GM12891 (cell line): ENCODE measurements at regions not wholly inside any gene's neighbourhood (a gene's known extent, or its start where the extent isn't known, plus 50 kb on each side); places are given as distances from the start of the nearest gene placed in this dataset.
"Not testable (repeated sequence)": the region's sequence is repeated elsewhere in the genome, so short reads cannot be mapped to it uniquely, and the experiment has no call there.

ENCODE experiments used
- DNase-seq: peaks from one replicate; pipeline ENCODE4 v3.0.0; 2011; ENCODE audit warnings: low spot score; ENCODE audit not compliant: insufficient read length
- FAIRE-seq: peaks from 2 replicates; lab custom pipeline; 2011; peaks lifted over from hg19 to GRCh38; lab: Jason Lieb, UNC
- PAX5 ChIP-seq: IDR thresholded peaks from 2 replicates; pipeline ENCODE4 v1.6.1; 2011; ENCODE audit warnings: low read length, moderate library complexity, mild to moderate bottlenecking; ENCODE audit not compliant: insufficient read depth, severe bottlenecking
- POLR2A ChIP-seq: IDR thresholded peaks from 2 replicates; pipeline ENCODE4 v1.6.1; 2011; ENCODE audit warnings: low read depth, low read length, control low read depth
- POLR2AphosphoS5 ChIP-seq: IDR thresholded peaks from 2 replicates; pipeline ENCODE4 v1.6.1; 2011; ENCODE audit warnings: low read depth, low read length, control low read depth
- POU2F2 ChIP-seq: IDR thresholded peaks from 2 replicates; pipeline ENCODE4 v1.6.1; 2011; ENCODE audit warnings: low read depth, mild to moderate bottlenecking, control low read depth, low read length, moderate library complexity
- SPI1 ChIP-seq: IDR thresholded peaks from 2 replicates; pipeline ENCODE4 v1.6.1; 2011; ENCODE audit warnings: low read depth, low read length, control low read depth
- TAF1 ChIP-seq: IDR thresholded peaks from 2 replicates; pipeline ENCODE4 v1.6.1; 2011; ENCODE audit warnings: low read depth, low read length, control low read depth

DNA sequence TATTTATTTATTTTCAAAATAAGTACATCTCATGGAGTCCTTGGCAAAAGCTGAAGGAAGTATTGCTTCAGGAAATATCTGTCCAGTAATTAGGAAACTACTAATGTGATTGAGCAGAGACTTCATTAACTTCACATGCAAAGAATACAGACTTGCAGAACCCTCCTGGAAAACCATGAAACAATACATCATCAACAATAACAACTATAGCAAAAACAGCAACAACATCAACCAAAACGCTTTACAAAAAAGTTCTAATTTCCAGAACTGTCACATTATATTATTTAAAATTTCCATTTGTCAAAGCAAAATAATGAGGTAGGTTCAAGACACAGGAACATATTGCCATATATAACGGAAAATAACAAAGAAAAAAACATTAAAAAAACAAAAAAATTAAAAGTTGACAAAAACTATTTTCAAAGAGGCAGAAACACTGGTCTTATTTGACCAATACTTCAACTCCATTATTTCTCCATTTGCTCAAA, 79.8 kb upstream of the TOP3B start:
- FAIRE-seq = no peak

DNA sequence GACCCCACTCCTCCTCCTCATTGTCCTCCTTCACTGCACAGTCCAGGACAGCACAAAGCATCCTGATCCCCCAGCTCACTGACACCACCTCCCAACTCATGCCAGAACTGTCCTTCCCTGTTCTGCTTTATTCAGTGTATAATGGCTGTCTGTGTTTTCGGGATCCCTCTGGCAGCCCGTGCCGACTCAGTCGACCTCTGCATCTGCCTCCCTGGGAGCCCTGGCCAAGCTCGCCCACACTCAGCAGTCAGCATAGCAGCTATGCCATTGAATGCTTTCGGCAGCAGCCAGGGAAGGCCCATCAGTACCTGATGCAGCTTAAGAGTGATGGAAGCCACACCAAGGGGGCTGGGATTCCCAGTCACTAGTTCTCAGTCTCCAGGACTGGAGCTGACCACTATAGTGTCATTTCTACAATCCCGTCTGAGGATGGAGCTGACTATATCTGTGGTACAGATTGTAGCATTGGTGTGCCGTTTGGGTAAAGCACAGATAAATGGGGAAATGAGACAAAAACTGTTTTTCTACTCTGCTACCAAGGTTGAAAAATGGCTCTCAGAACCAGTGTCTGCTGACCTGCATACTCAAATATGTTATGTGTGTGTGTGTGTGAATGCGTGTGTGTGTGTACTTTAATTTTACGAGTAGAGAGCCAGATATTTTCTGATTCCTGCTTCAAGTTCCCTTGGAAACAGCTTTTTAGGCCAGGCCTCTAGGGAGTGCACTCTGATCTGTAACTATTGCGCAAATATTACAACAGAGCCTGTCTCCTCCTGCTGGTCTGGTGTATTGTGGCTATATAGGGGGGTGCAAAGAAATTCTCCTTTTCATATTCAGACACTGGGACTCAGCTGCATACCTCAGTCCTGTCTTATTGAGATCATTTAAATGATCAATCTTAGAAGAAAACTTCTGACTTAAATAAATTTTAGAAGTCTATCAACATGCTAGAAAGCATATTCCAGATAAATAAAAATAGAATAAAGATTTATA, 78.8 kb upstream of the TOP3B start:
- DNase-seq (no peak), FAIRE-seq (no peak)
- no peak for TF ChIP-seq SPI1
- no peak for TF ChIP-seq POU2F2
- no peak for TF ChIP-seq TAF1
- no peak for TF ChIP-seq POLR2A
- TF ChIP-seq POLR2AphosphoS5 = no peak
- no peak for TF ChIP-seq PAX5

More for the DNA sequence above, 79.8 kb upstream of the TOP3B start:
- DNase-seq = no peak
- TF ChIP-seq POU2F2 = no peak
- TF ChIP-seq PAX5 = no peak
- no peak for TF ChIP-seq SPI1
- TF ChIP-seq TAF1 = no peak
- no peak for TF ChIP-seq POLR2AphosphoS5
- TF ChIP-seq POLR2A = no peak

DNA sequence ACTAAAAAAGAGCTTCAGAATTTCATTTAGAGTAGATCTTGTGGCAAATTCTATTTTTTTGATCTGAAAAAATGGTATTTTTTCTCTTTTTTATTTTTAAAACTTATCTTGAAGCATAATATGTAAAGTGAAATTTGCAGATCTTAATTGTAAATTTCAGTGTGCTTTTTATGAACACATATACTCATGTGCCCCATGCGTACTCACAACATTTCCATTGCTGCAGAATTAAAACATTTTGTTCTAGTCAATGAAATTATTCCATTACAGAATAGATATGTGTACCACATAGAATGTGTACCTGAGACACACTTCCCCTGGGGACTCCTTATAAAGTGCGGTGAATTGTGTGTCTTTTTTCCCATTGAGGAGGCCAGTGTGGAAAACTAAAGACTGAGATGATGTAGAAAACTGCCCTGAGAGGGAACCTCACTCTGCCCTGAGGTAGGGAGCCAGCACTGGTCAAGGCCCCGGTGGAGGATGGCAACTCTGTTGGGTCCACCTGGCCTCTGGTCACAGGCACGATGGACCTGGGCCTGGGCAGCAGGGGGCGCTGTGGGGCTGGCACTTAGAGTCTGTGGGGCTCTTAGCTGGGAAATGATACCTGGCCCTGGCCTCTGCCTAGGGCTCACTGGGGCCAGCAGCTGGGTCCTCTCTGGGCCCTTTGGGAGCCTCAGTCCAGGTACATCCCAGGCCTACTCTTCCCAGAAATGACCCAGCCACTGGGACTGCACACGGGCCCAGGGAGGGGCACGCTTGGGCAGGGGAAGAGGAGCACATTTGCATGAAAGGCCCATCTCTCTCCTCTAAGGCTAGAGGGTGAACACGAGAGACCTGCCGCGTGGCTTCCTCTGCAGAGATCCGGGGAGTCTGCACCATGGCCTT, 77.9 kb upstream of the TOP3B start:
- TF ChIP-seq POLR2A (no peak), SPI1 (no peak), POLR2AphosphoS5 (no peak), POU2F2 (no peak), PAX5 (no peak), TAF1 (no peak)
- no peak for FAIRE-seq

DNA sequence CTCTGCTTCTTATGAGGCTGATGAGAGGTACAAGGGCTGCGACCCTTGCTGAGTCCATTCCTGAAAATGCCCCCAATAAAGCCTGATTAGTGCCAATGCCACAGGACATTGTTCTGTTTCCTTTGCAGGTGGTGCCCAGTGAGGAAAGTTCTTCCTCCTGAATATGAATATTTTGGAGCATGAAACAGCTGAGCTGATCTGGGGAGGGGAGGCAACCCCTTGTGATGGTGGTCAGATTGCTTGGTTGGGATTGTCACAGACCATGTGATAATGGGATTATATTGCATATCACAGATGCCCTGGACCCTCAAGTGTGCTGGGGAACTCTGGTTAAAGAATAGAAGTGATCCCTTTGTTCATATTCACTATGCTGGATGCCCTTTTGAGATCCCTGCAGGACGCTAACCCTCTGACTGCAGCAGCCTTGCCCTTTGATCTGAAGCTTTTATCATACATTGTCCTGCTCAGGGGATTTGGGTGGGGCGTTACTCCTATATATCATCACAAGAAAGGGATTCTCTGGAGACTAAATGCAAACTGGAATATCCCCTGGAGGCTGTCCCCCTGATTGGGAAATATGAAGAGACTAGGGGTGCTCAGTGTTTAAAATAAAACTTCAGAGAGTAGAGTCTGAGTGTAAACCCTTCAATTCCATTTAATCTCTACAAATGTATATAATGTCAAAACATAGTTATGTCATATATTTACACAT, 76.9 kb upstream of the TOP3B start:
- DNase-seq (no peak), FAIRE-seq (peak; percentile 16)
- TF ChIP-seq POU2F2 (no peak), PAX5 (no peak), TAF1 (no peak), POLR2AphosphoS5 (no peak), SPI1 (no peak), POLR2A (no peak)

More for the DNA sequence above, 77.9 kb upstream of the TOP3B start:
- DNase-seq = peak; percentile 62

DNA sequence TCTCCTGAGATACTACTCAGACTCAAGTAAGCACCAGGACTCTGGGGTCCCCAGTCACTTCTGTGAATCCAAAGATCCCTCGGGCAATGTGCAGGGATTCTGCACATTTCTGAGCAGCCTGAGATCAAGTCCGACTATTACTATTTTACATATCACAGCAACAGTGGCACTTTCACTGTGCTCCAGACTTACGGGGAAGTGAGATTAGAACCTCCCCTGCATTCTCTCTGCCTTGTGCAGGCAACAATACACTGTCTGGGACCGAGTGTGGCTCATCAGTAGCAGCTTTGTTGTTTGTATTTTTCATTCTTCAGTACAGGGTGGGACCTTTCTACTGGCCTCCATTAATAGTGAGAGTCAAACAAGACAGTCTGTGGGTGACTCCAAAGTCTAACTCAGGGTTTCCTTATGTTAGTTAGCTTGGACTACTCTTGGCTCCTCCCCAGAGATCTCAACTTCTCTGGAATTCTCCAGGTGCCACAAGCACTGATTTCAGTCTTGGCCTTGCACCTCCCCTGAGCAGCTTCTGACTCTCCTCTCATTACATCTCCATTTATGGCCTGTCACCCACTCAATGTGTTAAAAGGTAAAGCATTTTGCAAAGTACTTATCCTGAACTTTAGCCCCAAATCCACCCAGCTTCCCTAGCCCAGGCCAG, 76.2 kb upstream of the TOP3B start:
- TF ChIP-seq TAF1 (no peak), SPI1 (peak; percentile 64)
- DNase-seq (no peak), FAIRE-seq (peak; percentile 82)

DNA sequence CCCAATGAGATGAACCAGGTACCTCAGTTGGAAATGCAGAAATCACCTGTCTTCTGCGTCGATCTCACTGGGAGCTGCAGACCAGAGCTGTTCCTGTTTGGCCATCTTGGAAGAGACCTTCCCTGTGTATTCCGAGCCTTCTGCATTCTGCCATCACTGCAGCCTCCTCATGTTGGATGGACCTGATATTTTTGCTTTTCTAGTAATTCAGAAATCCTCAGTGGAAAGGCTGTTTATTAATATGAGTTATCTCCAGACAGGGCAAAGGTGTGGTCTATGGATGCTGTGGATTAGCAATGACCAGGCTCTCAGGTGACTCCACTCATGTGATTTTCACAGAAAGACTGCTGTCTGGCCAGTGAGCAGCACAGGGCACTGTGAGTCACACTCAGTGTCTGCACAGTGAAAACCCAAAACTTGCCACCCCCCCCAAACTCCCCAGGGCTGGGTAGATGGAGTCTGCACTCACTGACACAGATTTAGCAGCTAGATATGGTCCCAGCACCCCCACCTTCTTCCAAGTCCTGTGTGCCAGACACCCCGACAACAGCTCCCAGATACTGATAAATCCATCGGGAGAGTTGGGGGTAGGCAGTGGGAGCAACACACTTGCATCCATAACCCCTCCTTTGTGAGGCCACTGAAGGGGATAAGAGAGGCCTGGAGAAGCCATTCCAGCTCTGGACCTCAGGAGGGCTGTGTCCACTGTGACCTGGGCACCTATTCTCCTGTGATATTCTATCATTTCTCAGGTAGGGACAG, 75.2 kb upstream of the TOP3B start:
- FAIRE-seq = no peak
- DNase-seq = no peak

DNA sequence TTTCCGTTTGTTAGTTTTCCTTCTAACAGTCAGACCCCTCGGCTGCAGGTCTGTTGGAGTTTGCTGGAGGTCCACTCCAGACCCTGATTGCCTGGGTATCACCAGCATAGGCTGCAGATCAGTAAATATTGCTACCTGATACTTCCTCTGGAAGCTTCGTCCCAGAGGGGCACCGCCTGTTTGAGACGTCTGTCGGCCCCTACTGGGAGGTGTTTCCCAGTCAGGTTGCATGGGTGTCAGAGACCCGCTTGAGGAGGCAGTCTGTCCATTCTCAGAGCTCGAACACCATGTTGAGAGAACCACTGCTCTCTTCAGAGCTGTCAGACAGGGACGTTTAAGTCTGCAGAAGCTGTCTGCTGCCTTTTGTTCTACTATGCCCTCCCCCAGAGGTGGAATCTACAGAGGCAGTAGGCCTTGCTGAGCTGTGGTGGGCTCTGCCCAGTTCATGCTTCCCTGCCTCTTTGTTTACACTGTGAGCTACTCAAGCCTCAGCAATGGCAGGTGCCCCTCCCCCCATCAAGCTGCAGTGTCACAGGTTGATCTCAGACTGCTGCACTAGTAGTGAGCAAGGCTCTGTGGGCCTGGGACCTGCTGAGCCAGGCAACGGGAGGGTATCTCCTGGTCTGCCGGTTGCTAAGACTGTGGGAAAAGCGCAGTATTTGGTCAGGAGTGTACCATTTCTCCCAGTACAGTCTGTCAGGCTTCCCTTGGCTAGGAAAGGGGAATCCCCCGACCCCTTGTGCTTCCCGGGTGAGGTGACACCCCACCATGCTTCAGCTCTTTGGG, 74.4 kb upstream of the TOP3B start:
- not testable (repeated sequence) for FAIRE-seq, DNase-seq

More for the DNA sequence above, 75.2 kb upstream of the TOP3B start:
- no peak for TF ChIP-seq POU2F2
- no peak for TF ChIP-seq POLR2A
- TF ChIP-seq POLR2AphosphoS5 = no peak
- no peak for TF ChIP-seq SPI1
- TF ChIP-seq PAX5 = no peak
- TF ChIP-seq TAF1 = no peak

DNA sequence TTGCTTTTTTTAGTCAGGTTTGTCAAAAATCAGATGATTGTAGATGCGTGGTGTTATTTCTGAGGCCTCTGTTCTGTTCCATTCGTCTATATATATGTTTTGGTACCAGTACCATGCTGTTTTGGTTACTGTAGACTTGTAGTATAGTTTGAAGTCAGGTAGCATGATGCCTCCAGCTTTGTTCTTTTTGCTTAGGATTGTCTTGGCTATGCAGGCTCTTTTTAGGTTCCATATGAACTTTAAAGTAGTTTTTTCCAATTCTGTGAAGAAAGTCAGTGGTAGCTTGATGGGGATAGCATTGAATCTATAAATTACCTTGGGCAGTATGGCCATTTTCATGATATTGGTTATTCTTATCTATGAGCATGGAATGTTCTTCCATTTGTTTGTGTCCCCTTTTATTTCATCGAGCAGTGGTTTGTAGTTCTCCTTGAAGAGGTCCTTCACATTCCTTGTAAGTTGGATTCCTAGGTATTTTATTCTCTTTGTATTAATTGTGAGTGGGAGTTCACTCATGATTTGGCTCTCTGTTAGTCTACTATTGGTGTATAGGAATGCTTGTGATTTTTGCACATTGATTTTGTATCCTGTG, 70.1 kb upstream of the TOP3B start:
- DNase-seq, FAIRE-seq: not testable (repeated sequence)

DNA sequence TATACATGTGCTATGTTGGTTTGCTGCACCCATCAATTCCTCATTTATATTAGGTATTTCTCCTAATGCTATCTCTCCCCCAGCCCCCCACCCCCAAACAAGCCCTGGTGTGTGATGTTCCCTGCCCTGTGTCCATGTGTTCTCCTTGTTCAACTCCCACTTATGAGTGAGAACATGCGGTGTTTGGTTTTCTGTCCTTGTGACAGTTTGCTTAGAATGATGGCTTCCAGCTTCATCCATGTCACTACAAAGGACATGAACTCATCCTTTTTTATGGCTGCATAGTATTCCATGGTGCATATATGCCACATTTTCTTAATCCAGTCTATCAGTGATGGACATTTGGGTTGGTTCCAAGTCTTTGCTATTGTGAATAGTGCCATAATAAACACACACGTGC, 68.4 kb upstream of the TOP3B start:
- not testable (repeated sequence) for DNase-seq, FAIRE-seq
